H1 (cell line): ENCODE measurements at regions not wholly inside any gene's neighbourhood (a gene's known extent, or its start where the extent isn't known, plus 50 kb on each side); places are given as distances from the start of the nearest gene placed in this dataset.
A peak's percentile ranks its signal among the peaks of the same experiment; 100 is the strongest.

Experiments used
- CTCF ChIA-PET: fragments of 300-600 bp; sonication (Branson Sonifier 250); formaldehyde crosslinking; loops from one replicate; lab custom pipeline; 2021; ENCODE audit not compliant: partially characterized antibody; lab: Charles Lee
- POLR2A ChIA-PET: fragments of 300-600 bp; sonication (Branson Sonifier 250); formaldehyde crosslinking; loops from one replicate; lab custom pipeline; 2021; ENCODE audit warnings: inconsistent platforms; ENCODE audit not compliant: partially characterized antibody; lab: Charles Lee
- DNase-seq, 2 experiments: peaks; one replicate each; pipeline versions ENCODE4 v3.0.0 to v3.0.0-alpha.2; 2010 to 2022; ENCODE audit warnings: low spot score in 2 of 2, low read depth in 1 of 2, mixed read lengths in 1 of 2
- FAIRE-seq: peaks from 2 replicates; lab custom pipeline; 2011; peaks lifted over from hg19 to GRCh38; lab: Jason Lieb, UNC
- H2AFZ ChIP-seq: 2 replicates; pipeline ENCODE4 v1.8.1; 2012; ENCODE audit warnings: low read length, inconsistent platforms
- H2AK5ac ChIP-seq: 2 replicates; pipeline ENCODE4 v1.6.1; 2013; ENCODE audit warnings: low read depth, low read length
- H2BK120ac ChIP-seq: replicated peaks from 2 replicates; pipeline ENCODE3; 2013; ENCODE audit warnings: low read depth, low read length, inconsistent platforms
- H2BK12ac ChIP-seq: 2 replicates; pipeline ENCODE4 v1.6.1; 2013; ENCODE audit warnings: low read depth, low read length
- H2BK15ac ChIP-seq: 2 replicates; pipeline ENCODE4 v1.6.1; 2013; ENCODE audit warnings: low read length
- H2BK20ac ChIP-seq: 2 replicates; pipeline ENCODE4 v1.6.1; 2013; ENCODE audit warnings: low read length
- H2BK5ac ChIP-seq: 2 replicates; pipeline ENCODE4 v1.6.1; 2013; ENCODE audit warnings: low read depth, low read length
- H3K14ac ChIP-seq: 2 replicates; pipeline ENCODE4 v1.6.1; 2013; ENCODE audit warnings: inconsistent platforms; ENCODE audit not compliant: insufficient read length
- H3K18ac ChIP-seq: 2 replicates; pipeline ENCODE4 v1.6.1; 2013; ENCODE audit warnings: low read length; ENCODE audit errors: extremely low read depth
- H3K23ac ChIP-seq: 2 replicates; pipeline ENCODE4 v1.6.1; 2013; ENCODE audit warnings: inconsistent platforms; ENCODE audit not compliant: insufficient read length
- H3K23me2 ChIP-seq: 2 replicates; pipeline ENCODE4 v1.6.1; 2013; ENCODE audit warnings: low read depth, low read length
- H3K27ac ChIP-seq: 2 replicates; pipeline ENCODE4 v1.6.1; 2011; ENCODE audit warnings: low read depth, low read length, inconsistent platforms
- H3K27me3 ChIP-seq, 4 experiments: replicated peaks in 1 of 4; 1 replicate in 1 of 4; 2 replicates in 3 of 4; pipeline versions ENCODE4 v1.6.1 to v1.8.1; 2011 to 2013; ENCODE audit warnings: low read length in 3 of 4, mild to moderate bottlenecking in 3 of 4, inconsistent platforms in 2 of 4, mixed read lengths in 2 of 4, moderate library complexity in 1 of 4; ENCODE audit not compliant: control insufficient read depth in 3 of 4, insufficient read depth in 3 of 4; ENCODE audit errors: extremely low read depth in 1 of 4
- H3K36me3 ChIP-seq, 4 experiments: 2 replicates each; pipeline versions ENCODE4 v1.6.1 to v1.8.1; 2011 to 2013; ENCODE audit warnings: mild to moderate bottlenecking in 4 of 4, low read length in 3 of 4, moderate library complexity in 2 of 4, control low read depth in 1 of 4, inconsistent platforms in 1 of 4; ENCODE audit not compliant: insufficient read depth in 4 of 4, control insufficient read depth in 2 of 4
- H3K4ac ChIP-seq: replicated peaks from 2 replicates; pipeline ENCODE3; 2013; ENCODE audit warnings: low read length, low read depth, mixed read lengths, inconsistent platforms; ENCODE audit not compliant: insufficient read length
- H3K4me1 ChIP-seq, 4 experiments: replicated peaks in 1 of 4; 1 replicate in 1 of 4; 2 replicates in 3 of 4; pipeline versions ENCODE4 v1.6.1 to v1.8.1; 2011 to 2013; ENCODE audit warnings: low read length in 3 of 4, inconsistent platforms in 2 of 4, mixed read lengths in 1 of 4; ENCODE audit not compliant: insufficient read depth in 4 of 4, control insufficient read depth in 3 of 4
- H3K4me2 ChIP-seq, 2 experiments: 2 replicates each; pipeline versions ENCODE4 v1.6.1 to v1.8.1; 2011 to 2013; ENCODE audit warnings: low read depth in 2 of 2, low read length in 2 of 2, control low read depth in 1 of 2, inconsistent platforms in 1 of 2, mild to moderate bottlenecking in 1 of 2; ENCODE audit not compliant: insufficient read depth in 1 of 2
- H3K4me3 ChIP-seq, 4 experiments: fragments of 200-600, 300-600 bp in 1 of 4; sonication (generic), shearing (Covaris generic), sonication (Bioruptor Twin) in 1 of 4; 2 replicates each; pipeline versions ENCODE4 v1.5.1 to v1.8.1; 2011 to 2016; ENCODE audit warnings: low read length in 4 of 4, low read depth in 3 of 4, control low read depth in 2 of 4, inconsistent platforms in 2 of 4, mild to moderate bottlenecking in 2 of 4, mixed read lengths in 1 of 4, moderate library complexity in 1 of 4; ENCODE audit not compliant: insufficient read depth in 2 of 4; ENCODE audit errors: extremely low read depth in 1 of 4
- H3K56ac ChIP-seq: replicated peaks from 2 replicates; pipeline ENCODE3; 2013; ENCODE audit warnings: low read depth, mild to moderate bottlenecking, mixed read lengths, low read length, inconsistent platforms; ENCODE audit not compliant: insufficient read length
- H3K79me1 ChIP-seq: 2 replicates; pipeline ENCODE4 v1.6.1; 2013; ENCODE audit warnings: low read depth, low read length, control low read depth
- H3K79me2 ChIP-seq, 2 experiments: 2 replicates each; pipeline versions ENCODE4 v1.6.1 to v1.8.1; 2012 to 2013; ENCODE audit warnings: low read length in 2 of 2, mild to moderate bottlenecking in 2 of 2, inconsistent platforms in 1 of 2; ENCODE audit not compliant: insufficient read depth in 2 of 2, control insufficient read depth in 1 of 2
- H3K9ac ChIP-seq, 4 experiments: replicated peaks in 1 of 4; 1 replicate in 1 of 4; 2 replicates in 3 of 4; pipeline versions ENCODE4 v1.6.1 to v1.8.1; 2011 to 2013; ENCODE audit warnings: low read depth in 3 of 4, low read length in 3 of 4, control low read depth in 2 of 4, mild to moderate bottlenecking in 2 of 4, moderate library complexity in 2 of 4, inconsistent platforms in 1 of 4; ENCODE audit errors: extremely low read depth in 1 of 4
- H3K9me3 ChIP-seq, 2 experiments: 2 replicates each; pipeline versions ENCODE4 v1.6.1 to v1.8.1; 2012 to 2013; ENCODE audit warnings: mild to moderate bottlenecking in 2 of 2, moderate library complexity in 2 of 2, control low read depth in 1 of 2, inconsistent platforms in 1 of 2, low read depth in 1 of 2, low read length in 1 of 2, mixed read lengths in 1 of 2; ENCODE audit not compliant: insufficient read depth in 2 of 2
- H4K20me1 ChIP-seq, 2 experiments: replicated peaks in 1 of 2; 2 replicates each; pipeline versions ENCODE3 to v1.8.1; 2011 to 2013; ENCODE audit warnings: inconsistent platforms in 2 of 2, low read length in 2 of 2, mild to moderate bottlenecking in 1 of 2; ENCODE audit not compliant: insufficient read depth in 2 of 2, control insufficient read depth in 1 of 2
- H4K5ac ChIP-seq: 2 replicates; pipeline ENCODE4 v1.6.1; 2013; ENCODE audit warnings: low read length, low read depth, mixed read lengths, inconsistent platforms; ENCODE audit not compliant: insufficient read length
- H4K8ac ChIP-seq: 2 replicates; pipeline ENCODE4 v1.8.0; 2013; ENCODE audit warnings: mild to moderate bottlenecking, moderate library complexity, low read length, inconsistent platforms; ENCODE audit not compliant: insufficient read depth; ENCODE audit errors: extremely low read depth
- H4K91ac ChIP-seq: replicated peaks from 2 replicates; pipeline ENCODE3; 2013; ENCODE audit warnings: low read length, mixed read lengths, inconsistent platforms; ENCODE audit not compliant: insufficient read length
- TAF7 ChIP-seq: optimal IDR thresholded peaks from 2 replicates; pipeline ENCODE3; 2011; ENCODE audit warnings: low read depth, mild to moderate bottlenecking, inconsistent platforms, low read length, moderate library complexity, borderline replicate concordance
- TEAD4 ChIP-seq: IDR thresholded peaks from 2 replicates; pipeline ENCODE4 v1.6.1; 2012; ENCODE audit warnings: low read depth, low read length, inconsistent platforms, mixed read lengths
- WGBS, 2 experiments: shearing (Covaris generic) in 1 of 2; methylation state at CpG; one replicate each; pipeline versions ENCODE4 v1.1.6 to v1.1.7; 2013 to 2015; ENCODE audit warnings: low lambda C conversion rate in 2 of 2, mixed read lengths in 2 of 2, inconsistent platforms in 1 of 2, low coverage in 1 of 2, missing lambda C conversion rate in 1 of 2; ENCODE audit not compliant: insufficient replicate concordance in 2 of 2, insufficient coverage in 1 of 2, insufficient read length in 1 of 2; ENCODE audit errors: extremely low coverage in 1 of 2, missing lambda C conversion rate in 1 of 2; 5-methylcytosine and 5-hydroxymethylcytosine counted together

GRCh38 chr13:107034236-107034872 lies 466.4 kb upstream of the ARGLU1 start:
- Histone ChIP-seq H2BK15ac (no peak overlapping the region), H4K8ac (no peak overlapping the region), H3K4ac (no peak overlapping the region), H3K9me3 (no peaks in the 10 kb centered on the region), H3K36me3 (no peaks in the 10 kb centered on the region), H2AK5ac (no peak overlapping the region), H2BK20ac (no peak overlapping the region), H3K14ac (no peak overlapping the region), H3K23ac (no peak overlapping the region), H3K18ac (no peak overlapping the region), H3K27me3 (no peaks in the 10 kb centered on the region), H3K56ac (no peak overlapping the region), H3K27ac (no peak overlapping the region), H2BK120ac (no peak overlapping the region), H4K20me1 (no peaks in the 10 kb centered on the region), H3K9ac (no peak overlapping the region), H2BK12ac (no peak overlapping the region), H3K79me2 (no peaks in the 10 kb centered on the region), H3K79me1 (no peaks in the 10 kb centered on the region), H3K4me2 (peak overlapping the region in 1 of 2 experiments; percentile 6; a peak in 1 of 4 replicates), H2AFZ (no peak overlapping the region), H3K4me3 (no peak overlapping the region), H3K4me1 (peaks cover 0 to 6% (median 3%) of the 10 kb centered on the region in 4 experiments; a peak in 2 of 7 replicates), H4K91ac (no peak overlapping the region), H2BK5ac (no peak overlapping the region), H4K5ac (no peak overlapping the region), H3K23me2 (no peaks in the 10 kb centered on the region)
- 85% methylated on average over 17 of the region's 17 CpGs; no CpG with 5 or more reads in 1 of the 2 experiments for WGBS, 2 experiments
- FAIRE-seq (no peak), DNase-seq (no peak)
- CTCF ChIA-PET = interaction anchor here (1.0 to 1.7 kb wide), 3 partner anchors 8 to 1624 kb away, joined by 4 to 6 read pairs (median 5); no protein-coding TSS in a partner anchor
- no peak for TF ChIP-seq TAF7
- TF ChIP-seq TEAD4 = 0 out of 2 replicates have a peak, but pooled peaks have one; percentile 41
- POLR2A ChIA-PET = no interaction called here
